Osteoblast (primary cell): ENCODE measurements at regions not wholly inside any gene's neighbourhood (a gene's known extent, or its start where the extent isn't known, plus 50 kb on each side); places are given as distances from the start of the nearest gene placed in this dataset.

Experiments used
- DNase-seq: peaks from one replicate; pipeline ENCODE4 v3.0.0; 2011; ENCODE audit warnings: low spot score, mixed read lengths; ENCODE audit not compliant: insufficient read length; ENCODE audit errors: missing footprints
- H2AFZ ChIP-seq: 2 replicates; pipeline ENCODE4 v1.6.0; 2011; ENCODE audit warnings: mild to moderate bottlenecking, low read length
- H3K27ac ChIP-seq: 2 replicates; pipeline ENCODE4 v1.5.1; 2011; ENCODE audit warnings: mild to moderate bottlenecking, low read depth, low read length, moderate library complexity
- H3K27me3 ChIP-seq: 2 replicates; pipeline ENCODE4 v1.6.0; 2012; ENCODE audit warnings: mild to moderate bottlenecking, control low read depth, inconsistent platforms, low read length, moderate library complexity; ENCODE audit not compliant: insufficient read depth
- H3K36me3 ChIP-seq: 2 replicates; pipeline ENCODE4 v1.5.1; 2011; ENCODE audit warnings: mild to moderate bottlenecking, low read length, control low read depth, moderate library complexity; ENCODE audit not compliant: insufficient read depth
- H3K4me1 ChIP-seq: 2 replicates; pipeline ENCODE4 v1.5.1; 2011; ENCODE audit warnings: mild to moderate bottlenecking, low read length, control low read depth, moderate library complexity; ENCODE audit not compliant: insufficient read depth
- H3K4me2 ChIP-seq: 2 replicates; pipeline ENCODE4 v1.6.0; 2011; ENCODE audit warnings: mild to moderate bottlenecking, low read length; ENCODE audit not compliant: insufficient read depth
- H3K4me3 ChIP-seq: fragments of 200-600 bp; sonication (generic); 3 replicates; pipeline ENCODE4 v1.5.1; 2012; ENCODE audit warnings: mild to moderate bottlenecking, low read length, inconsistent platforms; ENCODE audit not compliant: insufficient read depth
- H3K79me2 ChIP-seq: 2 replicates; pipeline ENCODE4 v1.6.0; 2012; ENCODE audit warnings: mild to moderate bottlenecking, low read length, control low read depth, inconsistent platforms; ENCODE audit not compliant: insufficient read depth
- H3K9me3 ChIP-seq: 2 replicates; pipeline ENCODE4 v1.5.1; 2011; ENCODE audit warnings: low read depth, low read length, control low read depth
- H4K20me1 ChIP-seq: 2 replicates; pipeline ENCODE4 v1.6.0; 2012; ENCODE audit warnings: mild to moderate bottlenecking, low read length, control low read depth; ENCODE audit not compliant: insufficient read depth
- TF ChIP-seq, protein P1 (sequence below): IDR thresholded peaks from 2 replicates; pipeline ENCODE4 v1.5.1; 2011; ENCODE audit warnings: mild to moderate bottlenecking, low read depth, low read length, moderate library complexity; ENCODE audit errors: extremely low read depth

DNA sequence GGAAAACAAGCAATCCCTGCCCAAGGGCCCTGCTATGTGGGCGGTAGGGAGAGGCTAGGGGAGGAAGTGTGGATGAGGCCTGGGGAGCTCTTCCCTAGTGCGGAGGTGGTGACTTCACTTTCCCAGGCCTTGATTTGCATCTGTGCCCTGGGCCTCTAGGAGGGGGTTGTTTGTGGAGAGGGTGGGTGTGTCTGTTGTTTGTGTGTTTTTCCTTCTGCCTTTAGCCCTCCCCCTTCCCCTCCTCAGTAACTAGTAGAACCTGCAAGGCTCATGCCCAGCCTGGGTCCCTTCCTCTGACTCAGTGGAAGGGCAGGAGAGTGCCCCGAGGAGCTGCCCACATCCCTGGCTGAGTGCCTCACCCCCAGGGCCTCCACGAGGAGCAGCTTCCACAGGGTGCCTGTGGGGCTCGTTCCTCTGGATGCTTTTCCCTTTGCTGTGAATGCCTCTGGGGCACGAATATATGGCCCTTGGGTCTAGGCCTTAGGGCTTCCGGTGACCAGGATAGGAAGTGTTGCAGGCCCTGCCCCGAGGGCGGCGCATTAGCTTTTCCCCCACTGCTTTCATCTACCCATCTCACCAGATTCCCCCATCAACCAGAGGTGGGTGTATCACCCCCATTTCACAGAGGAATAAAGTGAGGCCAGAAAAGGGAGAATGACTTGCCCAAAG is 89.4 kb upstream of the DUSP5 start:
- Histone ChIP-seq H3K4me3 (no peak overlapping the region), H2AFZ (peak overlapping the region; percentile 37), H3K9me3 (no peaks in the 10 kb centered on the region), H3K4me1 (peaks cover 47% of the 10 kb centered on the region), H3K79me2 (no peaks in the 10 kb centered on the region), H3K27ac (peak overlapping the region; percentile 54), H4K20me1 (no peaks in the 10 kb centered on the region), H3K27me3 (no peaks in the 10 kb centered on the region), H3K36me3 (no peaks in the 10 kb centered on the region), H3K4me2 (peak overlapping the region; percentile 10)
- TF ChIP-seq, protein P1, sequence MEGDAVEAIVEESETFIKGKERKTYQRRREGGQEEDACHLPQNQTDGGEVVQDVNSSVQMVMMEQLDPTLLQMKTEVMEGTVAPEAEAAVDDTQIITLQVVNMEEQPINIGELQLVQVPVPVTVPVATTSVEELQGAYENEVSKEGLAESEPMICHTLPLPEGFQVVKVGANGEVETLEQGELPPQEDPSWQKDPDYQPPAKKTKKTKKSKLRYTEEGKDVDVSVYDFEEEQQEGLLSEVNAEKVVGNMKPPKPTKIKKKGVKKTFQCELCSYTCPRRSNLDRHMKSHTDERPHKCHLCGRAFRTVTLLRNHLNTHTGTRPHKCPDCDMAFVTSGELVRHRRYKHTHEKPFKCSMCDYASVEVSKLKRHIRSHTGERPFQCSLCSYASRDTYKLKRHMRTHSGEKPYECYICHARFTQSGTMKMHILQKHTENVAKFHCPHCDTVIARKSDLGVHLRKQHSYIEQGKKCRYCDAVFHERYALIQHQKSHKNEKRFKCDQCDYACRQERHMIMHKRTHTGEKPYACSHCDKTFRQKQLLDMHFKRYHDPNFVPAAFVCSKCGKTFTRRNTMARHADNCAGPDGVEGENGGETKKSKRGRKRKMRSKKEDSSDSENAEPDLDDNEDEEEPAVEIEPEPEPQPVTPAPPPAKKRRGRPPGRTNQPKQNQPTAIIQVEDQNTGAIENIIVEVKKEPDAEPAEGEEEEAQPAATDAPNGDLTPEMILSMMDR, result no peak
- DNase-seq, result no peak

DNA sequence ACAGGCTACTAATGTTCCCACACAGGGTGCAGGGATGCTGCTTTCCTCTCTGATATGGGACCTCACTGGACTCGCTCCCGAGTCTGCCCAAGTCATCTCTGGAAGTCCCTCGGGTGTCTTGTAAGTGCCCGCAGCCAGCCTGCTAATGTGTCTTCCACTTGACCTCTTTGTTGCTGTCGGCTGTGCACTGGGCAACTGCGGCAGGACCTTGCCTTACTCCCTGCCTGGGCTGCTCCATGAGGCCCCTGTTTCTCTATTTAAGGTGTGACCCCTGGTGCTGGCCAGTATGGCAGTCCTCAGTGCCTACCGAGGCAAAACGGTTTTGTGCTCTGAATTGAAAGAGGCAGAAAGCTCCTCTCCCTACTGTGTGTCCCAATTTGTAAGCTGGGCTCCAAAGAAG is 88.8 kb upstream of the DUSP5 start:
- TF ChIP-seq, protein P1, result no peak
- Histone ChIP-seq H3K4me1 (peaks cover 50% of the 10 kb centered on the region), H2AFZ (no peak overlapping the region), H3K4me3 (no peak overlapping the region), H3K27me3 (no peaks in the 10 kb centered on the region), H3K4me2 (no peak overlapping the region), H3K36me3 (no peaks in the 10 kb centered on the region), H3K79me2 (no peaks in the 10 kb centered on the region), H3K9me3 (no peaks in the 10 kb centered on the region), H4K20me1 (no peaks in the 10 kb centered on the region), H3K27ac (peak overlapping the region; percentile 93)
- DNase-seq, result no peak

DNA sequence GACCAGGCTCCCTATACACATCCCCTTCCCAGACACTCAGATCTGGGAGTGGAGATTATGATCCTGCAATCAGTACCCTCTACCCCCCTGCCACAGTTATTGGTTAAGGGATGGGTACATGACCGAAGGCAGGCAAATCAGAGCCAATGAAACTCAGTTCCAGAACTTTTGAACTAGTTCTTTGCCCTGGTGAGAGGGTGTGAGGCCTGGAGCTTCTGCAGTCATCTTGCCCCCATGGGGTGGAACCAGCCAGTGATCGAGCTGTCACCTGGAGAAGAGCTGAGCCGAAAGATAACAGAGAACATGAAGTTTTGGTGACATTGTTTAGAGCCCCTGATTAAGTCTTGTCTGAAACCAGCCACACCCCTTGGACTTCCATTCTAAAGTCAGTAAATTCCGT is 88.2 kb upstream of the DUSP5 start:
- no peak overlapping the region for H2AFZ ChIP-seq
- H3K27me3 ChIP-seq, result no peaks in the 10 kb centered on the region
- TF ChIP-seq, protein P1, result no peak
- H3K4me1 ChIP-seq, result peaks cover 55% of the 10 kb centered on the region
- H3K4me2 ChIP-seq, result no peak overlapping the region
- no peaks in the 10 kb centered on the region for H4K20me1 ChIP-seq
- no peaks in the 10 kb centered on the region for H3K79me2 ChIP-seq
- no peak for DNase-seq
- no peaks in the 10 kb centered on the region for H3K9me3 ChIP-seq
- no peaks in the 10 kb centered on the region for H3K36me3 ChIP-seq
- H3K27ac ChIP-seq, result peak overlapping the region; percentile 93
- no peak overlapping the region for H3K4me3 ChIP-seq

DNA sequence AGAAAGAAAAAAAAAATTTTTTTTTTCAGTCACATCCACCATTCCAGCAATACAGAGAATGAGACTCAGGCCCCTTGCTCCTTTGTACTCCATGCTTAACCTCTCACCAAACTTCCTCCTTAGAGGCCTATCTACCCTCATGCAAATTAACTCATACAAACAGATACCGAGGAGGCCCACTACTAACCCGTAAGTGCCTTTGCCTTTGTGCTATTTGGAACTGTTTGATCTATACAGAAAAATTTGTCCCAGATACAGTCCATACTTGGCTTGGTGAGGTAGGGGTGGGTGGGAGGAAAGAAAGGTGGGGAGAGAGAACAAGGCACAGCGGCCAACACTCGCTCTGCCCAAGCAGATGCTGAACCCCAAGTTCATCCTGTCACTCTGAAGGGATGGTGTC is 87.8 kb upstream of the DUSP5 start:
- Histone ChIP-seq H3K4me1 (peaks cover 59% of the 10 kb centered on the region), H2AFZ (no peak overlapping the region)

More for the DNA sequence above, 87.8 kb upstream of the DUSP5 start:
- peak overlapping the region; percentile 18 for H3K4me2 ChIP-seq
- TF ChIP-seq, protein P1, result no peak
- no peaks in the 10 kb centered on the region for H4K20me1 ChIP-seq
- no peaks in the 10 kb centered on the region for H3K79me2 ChIP-seq
- peak overlapping the region; percentile 93 for H3K27ac ChIP-seq
- H3K27me3 ChIP-seq, result no peaks in the 10 kb centered on the region
- no peaks in the 10 kb centered on the region for H3K9me3 ChIP-seq
- no peak overlapping the region for H3K4me3 ChIP-seq
- DNase-seq, result no peak
- no peaks in the 10 kb centered on the region for H3K36me3 ChIP-seq
